Keratinocyte (primary cell): ENCODE measurements at regions not wholly inside any gene's neighbourhood (a gene's known extent, or its start where the extent isn't known, plus 50 kb on each side); places are given as distances from the start of the nearest gene placed in this dataset.

ENCODE experiments used
- EZH2 ChIP-seq: IDR thresholded peaks from one replicate; pipeline ENCODE4 v1.6.1; 2012; ENCODE audit warnings: inconsistent platforms, mild to moderate bottlenecking, low read length, moderate library complexity
- TF ChIP-seq, protein P1 (sequence below), 3 experiments: IDR thresholded peaks in 1 of 3; conservative IDR thresholded peaks in 1 of 3; optimal IDR thresholded peaks in 1 of 3; 2 replicates in 2 of 3; 3 replicates in 1 of 3; pipeline versions ENCODE3 to v1.5.1; 2011; ENCODE audit warnings: low read length in 3 of 3, mild to moderate bottlenecking in 3 of 3, moderate library complexity in 2 of 3, control low read depth in 1 of 3, inconsistent platforms in 1 of 3; ENCODE audit not compliant: insufficient read depth in 2 of 3; ENCODE audit errors: extremely low read depth in 1 of 3

DNA sequence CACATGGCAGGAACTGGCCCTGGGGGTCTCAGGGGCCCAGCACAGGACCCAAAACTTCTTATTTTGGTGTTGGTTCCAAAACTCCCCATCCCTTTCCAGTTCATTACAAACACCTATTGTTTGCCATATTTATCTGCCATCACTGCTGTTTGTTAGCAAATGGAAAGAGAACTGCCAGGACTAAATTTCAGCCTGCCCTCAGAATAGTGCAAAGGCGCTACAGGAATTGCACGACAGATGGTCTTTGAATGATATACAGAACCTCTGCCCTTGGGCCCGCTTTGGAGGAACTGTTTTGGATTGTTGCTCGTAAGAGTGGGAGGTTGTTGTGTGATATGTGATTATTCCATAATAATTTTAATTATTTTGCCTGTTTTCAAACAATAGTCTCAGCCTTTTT lies 199.0 kb upstream of the FBXL4 start:
- TF ChIP-seq, protein P1, sequence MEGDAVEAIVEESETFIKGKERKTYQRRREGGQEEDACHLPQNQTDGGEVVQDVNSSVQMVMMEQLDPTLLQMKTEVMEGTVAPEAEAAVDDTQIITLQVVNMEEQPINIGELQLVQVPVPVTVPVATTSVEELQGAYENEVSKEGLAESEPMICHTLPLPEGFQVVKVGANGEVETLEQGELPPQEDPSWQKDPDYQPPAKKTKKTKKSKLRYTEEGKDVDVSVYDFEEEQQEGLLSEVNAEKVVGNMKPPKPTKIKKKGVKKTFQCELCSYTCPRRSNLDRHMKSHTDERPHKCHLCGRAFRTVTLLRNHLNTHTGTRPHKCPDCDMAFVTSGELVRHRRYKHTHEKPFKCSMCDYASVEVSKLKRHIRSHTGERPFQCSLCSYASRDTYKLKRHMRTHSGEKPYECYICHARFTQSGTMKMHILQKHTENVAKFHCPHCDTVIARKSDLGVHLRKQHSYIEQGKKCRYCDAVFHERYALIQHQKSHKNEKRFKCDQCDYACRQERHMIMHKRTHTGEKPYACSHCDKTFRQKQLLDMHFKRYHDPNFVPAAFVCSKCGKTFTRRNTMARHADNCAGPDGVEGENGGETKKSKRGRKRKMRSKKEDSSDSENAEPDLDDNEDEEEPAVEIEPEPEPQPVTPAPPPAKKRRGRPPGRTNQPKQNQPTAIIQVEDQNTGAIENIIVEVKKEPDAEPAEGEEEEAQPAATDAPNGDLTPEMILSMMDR (optimal IDR thresholded peaks at IDR 0.05 in 1 of 3, IDR thresholded peaks at IDR 0.05 in 1 of 3, conservative IDR thresholded peaks at IDR 0.05 in 1 of 3; ENCODE audit: extremely low read depth in 1 of 3, insufficient read depth in 2 of 3, low read length in 3 of 3): no peak
- TF ChIP-seq EZH2: no peak
